HEK293 (cell line): ENCODE measurements at regions not wholly inside any gene's neighbourhood (a gene's known extent, or its start where the extent isn't known, plus 50 kb on each side); places are given as distances from the start of the nearest gene placed in this dataset.

ENCODE experiments used
- CTCF ChIA-PET: fragments of 350-600 bp; formaldehyde crosslinking; extraction: SDS; loops from one replicate; lab custom pipeline; 2021; ENCODE audit warnings: antibody characterized with exemption; lab: Yijun Ruan, JAX
- POLR2A ChIA-PET: fragments of 300-600 bp; formaldehyde crosslinking; extraction: SDS; loops from one replicate; lab custom pipeline; 2020; ENCODE audit warnings: antibody characterized with exemption, inconsistent platforms; lab: Yijun Ruan, JAX
- H3K27ac ChIP-seq: fragments of 200-500 bp; sonication (Bioruptor generic); 2 replicates; pipeline ENCODE4 v1.5.1; 2014; ENCODE audit warnings: low read depth, low read length, control low read depth, inconsistent platforms; ENCODE audit errors: extremely low read depth
- H3K36me3 ChIP-seq, 2 experiments: fragments of 200-500 bp in 1 of 2; sonication (Bioruptor generic) in 1 of 2; 1 replicate in 1 of 2; 2 replicates in 1 of 2; pipeline ENCODE4 v1.5.1; 2014 to 2017; ENCODE audit warnings: inconsistent platforms in 2 of 2, low read length in 2 of 2; ENCODE audit not compliant: control insufficient read depth in 2 of 2, insufficient read depth in 1 of 2
- H3K4me1 ChIP-seq: fragments of 200-500 bp; sonication (Bioruptor generic); 2 replicates; pipeline ENCODE4 v1.5.1; 2014; ENCODE audit warnings: mild to moderate bottlenecking, low read length, inconsistent platforms; ENCODE audit not compliant: control insufficient read depth, insufficient read depth
- H3K4me3 ChIP-seq: 2 replicates; pipeline ENCODE4 v1.5.1; 2011; ENCODE audit warnings: low read depth, mild to moderate bottlenecking, control low read depth, low read length, moderate library complexity
- H3K9me3 ChIP-seq: fragments of 200-500 bp; sonication (Bioruptor generic); 2 replicates; pipeline ENCODE4 v1.5.1; 2014; ENCODE audit warnings: low read depth, low read length, inconsistent platforms; ENCODE audit not compliant: control insufficient read depth, insufficient read depth
- EGR2 ChIP-seq: fragments of 450-650 bp; formaldehyde crosslinking; IDR thresholded peaks from 2 replicates; pipeline ENCODE4 v1.5.1; 2016; ENCODE audit warnings: low read depth, missing biosample characterization, missing genetic modification characterization
- GLIS1 ChIP-seq: fragments of 450-650 bp; formaldehyde crosslinking; IDR thresholded peaks from 2 replicates; pipeline ENCODE4 v1.5.1; 2016; ENCODE audit warnings: missing biosample characterization, missing genetic modification characterization
- ZFP37 ChIP-seq: fragments of 450-650 bp; formaldehyde crosslinking; IDR thresholded peaks from 2 replicates; pipeline ENCODE4 v1.5.1; 2016; ENCODE audit warnings: missing biosample characterization, missing genetic modification characterization
- ZIC2 ChIP-seq: fragments of 450-650 bp; formaldehyde crosslinking; IDR thresholded peaks from 2 replicates; pipeline ENCODE4 v1.5.1; 2016; ENCODE audit warnings: missing biosample characterization, missing genetic modification characterization
- ZNF138 ChIP-seq: fragments of 450-650 bp; formaldehyde crosslinking; IDR thresholded peaks from 2 replicates; pipeline ENCODE4 v1.5.1; 2016; ENCODE audit warnings: missing biosample characterization, missing genetic modification characterization, borderline replicate concordance
- ZNF140 ChIP-seq: fragments of 450-650 bp; formaldehyde crosslinking; IDR thresholded peaks from 2 replicates; pipeline ENCODE4 v1.5.1; 2016; ENCODE audit warnings: missing biosample characterization, missing genetic modification characterization
- ZNF155 ChIP-seq: fragments of 450-650 bp; formaldehyde crosslinking; IDR thresholded peaks from 2 replicates; pipeline ENCODE4 v1.5.1; 2016; ENCODE audit warnings: missing biosample characterization, missing genetic modification characterization
- ZNF19 ChIP-seq: fragments of 450-650 bp; formaldehyde crosslinking; IDR thresholded peaks from 2 replicates; pipeline ENCODE4; 2016; ENCODE audit warnings: missing biosample characterization, missing genetic modification characterization, low read depth
- ZNF2 ChIP-seq: fragments of 450-650 bp; formaldehyde crosslinking; IDR thresholded peaks from 2 replicates; pipeline ENCODE4 v1.5.1; 2016; ENCODE audit warnings: missing biosample characterization, missing genetic modification characterization
- ZNF391 ChIP-seq: fragments of 450-650 bp; formaldehyde crosslinking; IDR thresholded peaks from 2 replicates; pipeline ENCODE4 v1.5.1; 2016; ENCODE audit warnings: low read depth, missing biosample characterization, missing genetic modification characterization, borderline replicate concordance
- ZNF394 ChIP-seq: fragments of 450-650 bp; formaldehyde crosslinking; IDR thresholded peaks from 2 replicates; pipeline ENCODE4 v1.5.1; 2016; ENCODE audit warnings: missing biosample characterization, missing genetic modification characterization, mild to moderate bottlenecking, moderate library complexity, borderline replicate concordance
- ZNF48 ChIP-seq: fragments of 450-650 bp; formaldehyde crosslinking; IDR thresholded peaks from 2 replicates; pipeline ENCODE4 v1.5.1; 2016; ENCODE audit warnings: missing biosample characterization, missing genetic modification characterization
- ZNF529 ChIP-seq: fragments of 450-650 bp; formaldehyde crosslinking; IDR thresholded peaks from 2 replicates; pipeline ENCODE4 v1.5.1; 2017; ENCODE audit warnings: missing genetic modification characterization, missing biosample characterization; ENCODE audit not compliant: insufficient replicate concordance
- ZNF621 ChIP-seq: fragments of 450-650 bp; formaldehyde crosslinking; IDR thresholded peaks from 2 replicates; pipeline ENCODE4 v1.5.1; 2017; ENCODE audit warnings: missing biosample characterization, missing genetic modification characterization
- ZNF76 ChIP-seq: fragments of 450-650 bp; formaldehyde crosslinking; IDR thresholded peaks from 2 replicates; pipeline ENCODE4; 2016; ENCODE audit warnings: low read depth, missing biosample characterization, missing genetic modification characterization, borderline replicate concordance
- ZNF792 ChIP-seq: fragments of 450-650 bp; formaldehyde crosslinking; IDR thresholded peaks from 2 replicates; pipeline ENCODE4 v1.5.1; 2016; ENCODE audit warnings: missing biosample characterization, missing genetic modification characterization
- ZNF843 ChIP-seq: fragments of 450-650 bp; formaldehyde crosslinking; IDR thresholded peaks from 2 replicates; pipeline ENCODE4 v1.5.1; 2016; ENCODE audit warnings: missing biosample characterization, missing genetic modification characterization
- TF ChIP-seq, protein P1 (sequence below): fragments of 450-650 bp; formaldehyde crosslinking; IDR thresholded peaks from 2 replicates; pipeline ENCODE4 v1.5.1; 2016; ENCODE audit warnings: missing biosample characterization, missing genetic modification characterization
- TF ChIP-seq, protein P2 (sequence below): sonication (generic); formaldehyde crosslinking; IDR thresholded peaks from 2 replicates; pipeline ENCODE4 v1.8.1; 2022; ENCODE audit warnings: mild to moderate bottlenecking, moderate library complexity, missing genetic modification reagents
- TF ChIP-seq, protein P3 (sequence below): fragments of 450-650 bp; formaldehyde crosslinking; IDR thresholded peaks from 2 replicates; pipeline ENCODE4 v1.5.1; 2016; ENCODE audit warnings: missing biosample characterization, missing genetic modification characterization

DNA sequence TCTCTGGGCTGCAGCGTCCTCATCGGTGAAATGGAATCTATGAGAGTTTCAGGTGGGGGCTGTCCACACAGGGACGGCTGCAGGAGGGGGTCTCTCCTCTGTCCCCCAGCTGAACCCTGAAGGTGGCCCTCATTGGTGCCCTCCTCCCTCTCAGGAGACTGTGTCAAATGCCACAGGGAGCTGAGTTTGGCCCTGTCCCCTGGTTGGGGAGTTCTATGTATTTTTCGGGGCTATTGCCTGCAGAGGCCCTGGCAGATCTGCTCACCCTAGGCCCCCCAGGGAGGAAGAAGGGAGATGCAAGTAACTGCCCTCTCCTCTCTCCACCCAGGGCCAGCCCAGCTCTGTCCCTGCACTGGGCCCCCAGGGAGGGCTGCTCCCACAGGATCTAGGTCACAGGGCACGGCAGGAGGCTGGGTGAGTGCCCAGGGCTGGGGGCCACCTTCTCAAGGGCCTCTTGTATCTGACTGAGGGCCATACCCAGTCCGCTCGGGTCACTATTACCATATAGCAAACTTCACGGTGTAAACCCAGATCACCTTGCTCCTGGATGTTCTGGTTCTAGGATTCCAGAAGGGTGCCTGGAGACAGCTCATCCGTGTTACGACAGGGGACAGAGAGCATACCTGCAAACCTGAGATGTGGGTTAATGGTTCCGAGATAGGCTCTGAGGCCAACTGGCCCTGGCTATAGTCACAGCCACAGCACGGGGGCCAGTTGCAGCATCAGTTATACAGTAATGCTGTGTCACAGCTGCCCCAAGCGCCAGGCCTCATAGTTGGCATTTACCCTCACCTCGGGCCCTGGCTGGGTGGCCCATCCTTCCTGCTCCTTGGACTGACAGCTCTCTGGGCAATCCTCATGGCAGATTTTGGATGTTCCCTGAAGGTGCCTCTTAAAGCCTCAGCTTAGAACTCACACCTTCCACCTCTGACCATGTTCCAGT is 102.4 kb upstream of the PRR23E start (continued):
- TF ChIP-seq ZNF529 (tag by site-specific recombination): no peak

DNA sequence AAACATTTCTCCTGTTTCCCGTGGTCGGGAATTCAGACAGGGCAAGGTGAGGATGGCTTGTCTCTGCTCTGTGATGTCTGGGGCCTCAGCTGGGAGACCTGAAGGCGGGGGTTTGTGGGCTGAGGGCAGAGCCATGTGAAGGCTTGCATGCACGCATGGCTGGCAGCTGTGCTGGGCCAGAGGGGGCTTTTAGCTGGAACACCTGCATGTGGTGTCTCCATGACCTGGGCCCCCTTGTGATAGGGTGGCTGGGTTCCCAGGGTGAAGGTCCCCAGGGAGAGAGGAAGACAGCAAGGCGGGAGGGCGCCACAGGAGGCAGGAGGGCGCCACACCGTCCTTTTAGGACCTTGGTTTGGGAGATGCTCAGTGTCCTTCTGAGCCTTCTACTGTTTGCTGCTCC is 101.6 kb upstream of the PRR23E start:
- Histone ChIP-seq H3K4me1 (no peaks in the 10 kb centered on the region), H3K9me3 (no peaks in the 10 kb centered on the region), H3K27ac (no peak overlapping the region), H3K4me3 (no peak overlapping the region), H3K36me3 (no peaks in the 10 kb centered on the region)
- ChIA-PET POLR2A (no interaction called here), CTCF (no interaction called here)
- TF ChIP-seq ZNF792: no peak
- TF ChIP-seq ZNF155 (tag by site-specific recombination): no peak
- TF ChIP-seq ZNF2 (tag by site-specific recombination): no peak
- TF ChIP-seq ZNF621: no peak
- TF ChIP-seq, protein P1, sequence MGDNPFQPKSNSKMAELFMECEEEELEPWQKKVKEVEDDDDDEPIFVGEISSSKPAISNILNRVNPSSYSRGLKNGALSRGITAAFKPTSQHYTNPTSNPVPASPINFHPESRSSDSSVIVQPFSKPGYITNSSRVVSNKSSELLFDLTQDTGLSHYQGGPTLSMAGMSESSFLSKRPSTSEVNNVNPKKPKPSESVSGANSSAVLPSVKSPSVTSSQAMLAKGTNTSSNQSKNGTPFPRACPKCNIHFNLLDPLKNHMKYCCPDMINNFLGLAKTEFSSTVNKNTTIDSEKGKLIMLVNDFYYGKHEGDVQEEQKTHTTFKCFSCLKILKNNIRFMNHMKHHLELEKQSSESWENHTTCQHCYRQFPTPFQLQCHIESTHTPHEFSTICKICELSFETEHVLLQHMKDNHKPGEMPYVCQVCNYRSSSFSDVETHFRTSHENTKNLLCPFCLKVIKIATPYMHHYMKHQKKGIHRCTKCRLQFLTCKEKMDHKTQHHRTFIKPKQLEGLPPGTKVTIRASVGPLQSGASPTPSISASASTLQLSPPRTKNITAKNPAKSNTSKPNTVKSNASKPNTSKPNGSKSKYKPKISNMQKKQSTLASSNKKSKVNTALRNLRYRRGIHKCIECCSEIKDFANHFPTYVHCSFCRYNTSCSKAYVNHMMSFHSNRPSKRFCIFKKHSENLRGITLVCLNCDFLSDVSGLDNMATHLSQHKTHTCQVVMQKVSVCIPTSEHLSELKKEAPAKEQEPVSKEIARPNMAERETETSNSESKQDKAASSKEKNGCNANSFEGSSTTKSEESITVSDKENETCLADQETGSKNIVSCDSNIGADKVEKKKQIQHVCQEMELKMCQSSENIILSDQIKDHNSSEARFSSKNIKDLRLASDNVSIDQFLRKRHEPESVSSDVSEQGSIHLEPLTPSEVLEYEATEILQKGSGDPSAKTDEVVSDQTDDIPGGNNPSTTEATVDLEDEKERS (tag by site-specific recombination): no peak
- no peak for TF ChIP-seq ZNF138 (tag by site-specific recombination)
- TF ChIP-seq GLIS1: no peak
- TF ChIP-seq ZNF140 (tag by site-specific recombination): no peak
- no peak for TF ChIP-seq ZNF76 (tag by site-specific recombination)

DNA sequence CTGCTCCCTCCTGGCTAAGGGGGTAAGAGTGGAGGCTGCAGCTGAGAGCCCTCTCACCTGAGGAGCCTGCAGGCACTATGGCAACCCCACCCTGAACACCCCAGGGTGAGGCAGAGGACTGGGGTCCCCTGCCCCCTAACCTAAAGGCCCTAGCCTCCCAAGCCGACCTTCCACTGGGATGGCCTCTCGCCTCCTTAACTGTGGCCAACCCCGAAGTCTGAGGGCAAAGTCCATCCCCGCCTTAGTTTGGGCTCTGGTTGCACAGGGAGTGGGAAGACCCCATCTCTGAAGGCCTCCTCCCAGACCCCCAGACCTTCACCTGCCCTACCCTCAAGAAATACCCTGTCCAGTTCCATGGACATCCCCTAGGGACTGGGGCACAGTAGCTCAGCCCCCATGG is 100.6 kb upstream of the PRR23E start:
- no peak overlapping the region for H3K27ac ChIP-seq
- no peaks in the 10 kb centered on the region for H3K9me3 ChIP-seq
- no peak overlapping the region for H3K4me3 ChIP-seq
- ChIA-PET CTCF (no interaction called here), POLR2A (no interaction called here)
- TF ChIP-seq ZNF394 (tag by site-specific recombination) (no peak), ZNF48 (no peak), ZNF138 (tag by site-specific recombination) (no peak), ZNF19 (no peak), ZNF843 (tag by site-specific recombination) (no peak), ZFP37 (tag by site-specific recombination) (no peak)
- TF ChIP-seq, protein P2, sequence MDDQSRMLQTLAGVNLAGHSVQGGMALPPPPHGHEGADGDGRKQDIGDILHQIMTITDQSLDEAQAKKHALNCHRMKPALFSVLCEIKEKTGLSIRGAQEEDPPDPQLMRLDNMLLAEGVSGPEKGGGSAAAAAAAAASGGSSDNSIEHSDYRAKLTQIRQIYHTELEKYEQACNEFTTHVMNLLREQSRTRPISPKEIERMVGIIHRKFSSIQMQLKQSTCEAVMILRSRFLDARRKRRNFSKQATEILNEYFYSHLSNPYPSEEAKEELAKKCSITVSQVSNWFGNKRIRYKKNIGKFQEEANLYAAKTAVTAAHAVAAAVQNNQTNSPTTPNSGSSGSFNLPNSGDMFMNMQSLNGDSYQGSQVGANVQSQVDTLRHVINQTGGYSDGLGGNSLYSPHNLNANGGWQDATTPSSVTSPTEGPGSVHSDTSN (CRISPR knock-in tag): no peak
- no peaks in the 10 kb centered on the region for H3K36me3 ChIP-seq
- no peaks in the 10 kb centered on the region for H3K4me1 ChIP-seq

DNA sequence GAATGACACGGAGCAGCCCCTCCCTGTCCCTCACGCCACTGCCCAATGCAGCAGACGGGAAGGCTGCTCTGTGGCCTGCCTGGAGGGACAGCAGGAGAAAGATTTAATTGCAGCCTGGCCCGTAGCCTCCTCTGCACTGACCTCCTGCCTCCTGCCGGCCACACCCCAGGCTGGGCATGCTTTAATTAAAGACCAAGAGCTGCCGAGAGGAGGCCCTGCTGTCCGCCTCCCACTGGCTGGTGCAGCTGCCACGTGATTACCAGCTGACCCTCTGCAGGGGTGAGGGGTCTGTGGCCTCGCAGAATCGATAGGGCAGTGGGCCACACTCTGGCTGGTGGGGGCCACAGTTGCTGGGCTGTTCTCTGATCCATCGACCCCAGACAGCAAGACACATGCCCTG is 100.2 kb upstream of the PRR23E start:
- no peaks in the 10 kb centered on the region for H3K9me3 ChIP-seq
- no peak overlapping the region for H3K27ac ChIP-seq
- no peaks in the 10 kb centered on the region for H3K36me3 ChIP-seq
- H3K4me1 ChIP-seq: no peaks in the 10 kb centered on the region
- H3K4me3 ChIP-seq: no peak overlapping the region
- TF ChIP-seq, protein P3, sequence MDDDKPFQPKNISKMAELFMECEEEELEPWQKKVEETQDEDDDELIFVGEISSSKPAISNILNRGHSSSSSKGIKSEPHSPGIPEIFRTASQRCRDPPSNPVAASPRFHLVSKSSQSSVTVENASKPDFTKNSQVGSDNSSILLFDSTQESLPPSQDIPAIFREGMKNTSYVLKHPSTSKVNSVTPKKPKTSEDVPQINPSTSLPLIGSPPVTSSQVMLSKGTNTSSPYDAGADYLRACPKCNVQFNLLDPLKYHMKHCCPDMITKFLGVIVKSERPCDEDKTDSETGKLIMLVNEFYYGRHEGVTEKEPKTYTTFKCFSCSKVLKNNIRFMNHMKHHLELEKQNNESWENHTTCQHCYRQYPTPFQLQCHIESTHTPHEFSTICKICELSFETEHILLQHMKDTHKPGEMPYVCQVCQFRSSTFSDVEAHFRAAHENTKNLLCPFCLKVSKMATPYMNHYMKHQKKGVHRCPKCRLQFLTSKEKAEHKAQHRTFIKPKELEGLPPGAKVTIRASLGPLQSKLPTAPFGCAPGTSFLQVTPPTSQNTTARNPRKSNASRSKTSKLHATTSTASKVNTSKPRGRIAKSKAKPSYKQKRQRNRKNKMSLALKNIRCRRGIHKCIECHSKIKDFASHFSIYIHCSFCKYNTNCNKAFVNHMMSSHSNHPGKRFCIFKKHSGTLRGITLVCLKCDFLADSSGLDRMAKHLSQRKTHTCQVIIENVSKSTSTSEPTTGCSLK (tag by site-specific recombination): no peak
- no peak for TF ChIP-seq ZNF76 (tag by site-specific recombination)
- no peak for TF ChIP-seq ZNF391 (tag by site-specific recombination)
- TF ChIP-seq, protein P1 (tag by site-specific recombination): no peak
- TF ChIP-seq EGR2: no peak
- peak; percentile 52 for TF ChIP-seq ZIC2 (tag by site-specific recombination)
- ChIA-PET CTCF (no interaction called here), POLR2A (no interaction called here)
